ENCODE measurements at regions not wholly inside any gene's neighbourhood (a gene's known extent, or its start where the extent isn't known, plus 50 kb on each side); places are given as distances from the start of the nearest gene placed in this dataset.

DNA sequence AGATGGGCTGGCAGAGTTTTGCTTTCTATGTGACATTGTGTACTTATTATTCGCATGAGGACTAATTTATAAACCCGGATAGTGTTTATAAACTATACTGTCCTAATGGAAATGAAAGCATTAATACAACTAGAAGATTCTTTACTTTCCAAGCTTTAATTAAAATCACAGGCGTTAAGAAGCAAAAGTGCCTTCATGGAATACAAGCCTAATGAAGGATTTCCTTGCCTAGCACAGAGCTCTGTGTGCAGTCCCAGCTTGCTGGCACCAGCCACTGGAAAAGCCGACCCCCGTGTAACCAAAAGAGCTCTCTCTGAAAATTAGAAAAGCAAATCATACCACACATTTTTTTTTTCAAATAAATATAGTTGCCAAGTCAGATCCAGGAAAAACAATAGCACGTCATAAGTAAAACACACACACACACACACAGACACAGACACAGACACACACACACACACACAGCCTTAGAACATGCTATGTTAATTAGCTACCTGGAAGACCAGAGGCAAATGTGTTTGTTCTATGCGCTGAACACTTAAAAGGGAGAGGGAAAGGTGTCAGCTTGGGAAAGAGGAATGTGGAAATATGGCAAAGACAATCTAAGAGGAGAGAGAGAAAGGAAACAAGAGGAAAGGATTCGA lies 1084.2 kb downstream of the TUSC7 start:
- no peak for DNase-seq (ENCODE audit: low read depth in 1 of 2, low spot score in 1 of 2)

DNA sequence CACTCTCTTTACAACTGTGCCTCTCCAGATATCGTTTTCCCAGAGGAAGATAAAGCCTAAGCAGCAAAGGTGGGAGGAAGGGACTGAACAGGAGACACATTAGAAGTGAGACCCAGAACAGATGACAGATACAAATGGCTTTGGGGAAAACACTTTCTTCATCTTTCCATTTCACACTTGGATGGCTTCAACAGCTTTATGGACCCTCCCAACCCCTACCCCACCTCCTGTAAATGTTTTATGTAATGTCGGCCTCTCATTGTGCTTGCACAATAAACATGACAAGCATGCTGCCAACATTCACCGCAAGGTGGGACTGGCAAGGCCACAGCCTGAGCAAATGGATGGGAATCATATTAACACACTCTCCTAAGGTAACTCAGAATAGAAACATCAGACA lies 1088.6 kb downstream of the TUSC7 start:
- no peak for DNase-seq (ENCODE audit: low read depth in 1 of 2, low spot score in 1 of 2)

DNA sequence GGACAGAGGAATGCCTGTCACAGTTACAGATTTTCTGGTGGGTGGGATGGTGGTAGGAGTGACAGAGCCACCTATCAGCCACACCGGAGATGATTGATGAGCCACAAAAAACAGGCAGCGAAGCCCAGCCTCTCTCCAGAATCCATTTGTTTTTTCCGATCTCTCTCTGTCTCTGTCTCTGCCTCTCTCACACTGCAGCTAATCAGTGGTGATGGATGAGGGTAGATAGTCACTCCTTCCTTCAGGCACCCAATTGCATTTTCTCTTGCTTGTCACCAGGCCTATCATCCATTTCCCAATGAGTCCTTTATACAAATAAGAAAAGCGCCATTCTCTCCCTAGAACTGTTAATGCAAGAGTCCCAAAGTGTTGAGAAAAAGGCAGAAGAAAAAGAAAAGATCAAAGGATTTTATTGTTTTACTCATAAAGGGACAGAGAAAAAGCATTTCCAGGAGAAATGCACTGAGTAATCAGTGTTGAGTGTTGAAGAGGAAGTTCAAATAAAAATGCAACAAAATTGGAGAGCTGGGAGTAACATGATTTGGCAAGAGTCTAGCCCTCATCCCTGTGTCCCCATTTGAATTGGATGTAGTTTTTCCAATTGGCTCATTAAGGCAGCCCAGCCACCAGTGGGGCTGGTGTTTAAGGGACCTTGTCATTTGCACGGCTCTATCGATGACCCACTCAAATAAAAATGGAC lies 1089.3 kb downstream of the TUSC7 start:
- no peak for DNase-seq (ENCODE audit: low read depth in 1 of 2, low spot score in 1 of 2)

DNA sequence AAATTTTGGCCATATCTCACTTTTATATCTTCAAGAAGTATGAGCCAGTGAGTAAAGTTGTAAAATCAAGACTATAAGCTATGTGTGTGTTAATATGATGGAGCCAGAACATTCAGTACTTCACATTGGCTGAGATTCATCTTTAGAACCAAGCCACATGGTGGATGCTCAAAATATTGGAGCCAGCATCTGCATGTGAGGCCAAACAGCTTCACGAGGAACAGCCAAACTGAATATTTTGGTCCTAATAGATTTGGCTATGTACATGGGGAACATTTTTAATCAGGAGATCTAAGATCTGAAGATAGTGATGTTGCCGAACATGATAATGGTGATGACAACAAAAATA lies 1089.8 kb downstream of the TUSC7 start:
- no peak for DNase-seq (ENCODE audit: low read depth in 1 of 2, low spot score in 1 of 2)

DNA sequence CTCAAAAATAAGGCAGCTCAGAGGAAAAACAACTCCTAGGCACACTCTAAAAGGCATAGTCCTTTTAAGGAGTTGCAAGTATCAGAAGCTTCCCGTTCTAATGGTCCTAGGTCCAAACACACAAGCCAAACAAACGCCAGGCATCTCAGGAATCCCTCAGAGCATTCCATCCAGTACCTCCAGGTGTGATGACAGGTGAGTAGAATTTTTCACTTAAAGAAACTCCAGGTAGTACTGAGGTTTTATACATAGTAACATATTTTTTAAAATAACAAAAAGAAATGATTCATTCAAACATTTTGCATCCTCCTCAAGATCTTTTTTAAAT lies 1092.3 kb downstream of the TUSC7 start:
- DNase-seq (ENCODE audit: low read depth in 1 of 2, low spot score in 1 of 2): no peak

DNA sequence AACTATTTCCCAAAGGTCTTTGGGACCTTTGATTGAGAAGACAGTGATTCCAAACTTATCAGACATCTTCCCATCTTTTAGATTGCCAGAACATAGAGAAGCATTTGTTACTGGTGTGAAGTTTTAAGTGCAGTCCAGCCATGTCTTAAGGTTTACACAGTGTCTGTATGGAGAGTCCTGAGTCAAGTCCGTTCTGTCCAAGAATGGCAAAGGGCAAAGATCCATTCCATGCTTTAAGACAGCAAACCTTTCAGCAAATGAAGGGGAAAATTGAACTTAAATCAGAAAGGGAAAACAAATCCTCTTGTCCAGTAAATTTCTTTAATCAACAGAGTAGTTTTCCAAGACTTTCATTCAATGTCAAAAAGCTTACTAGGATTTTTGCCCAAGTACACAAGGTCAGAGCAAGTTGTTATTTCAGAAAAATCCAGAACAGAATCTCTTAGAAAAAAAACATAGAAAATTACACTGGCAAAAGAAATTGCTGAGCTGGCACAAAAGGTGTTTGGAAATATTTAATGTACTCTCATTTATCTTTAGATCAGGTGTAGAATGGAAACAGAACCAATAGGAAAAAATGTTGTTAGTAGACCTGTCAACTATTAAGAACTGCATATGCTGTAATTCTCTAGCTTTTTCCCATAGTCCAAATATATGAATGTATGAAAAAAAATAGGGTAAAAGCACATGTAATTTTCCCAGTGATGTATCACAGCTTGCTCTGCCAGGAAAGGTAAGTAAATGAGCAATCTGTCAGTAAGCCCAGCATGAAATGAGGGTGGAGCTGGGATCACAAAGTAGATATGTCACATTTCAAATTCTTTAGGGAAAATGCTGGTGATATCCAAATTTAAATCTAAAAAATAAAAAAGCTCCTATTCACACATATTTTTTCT lies 1099.9 kb downstream of the TUSC7 start:
- DNase-seq (ENCODE audit: low read depth in 1 of 2, low spot score in 1 of 2): no peak

DNA sequence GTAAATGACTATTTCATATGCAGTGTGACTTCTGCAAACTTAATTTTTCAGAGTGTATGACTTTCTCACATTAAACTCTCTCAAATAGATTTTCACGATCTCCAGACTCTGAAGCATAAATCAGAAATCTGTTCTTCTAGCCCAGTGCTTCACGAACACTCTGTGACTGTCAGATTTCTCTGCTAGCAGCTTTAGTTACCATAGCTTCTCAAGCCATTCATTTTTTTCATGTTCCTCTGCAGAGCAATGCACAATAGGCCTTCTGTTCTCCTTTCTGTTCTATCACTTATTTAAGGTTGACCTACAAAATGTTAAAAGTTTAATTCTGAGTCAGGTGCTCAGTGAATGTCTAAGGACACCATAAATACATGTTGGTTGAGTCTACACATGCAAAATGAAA lies 1102.2 kb downstream of the TUSC7 start:
- DNase-seq (ENCODE audit: low read depth in 1 of 2, low spot score in 1 of 2): no peak

DNA sequence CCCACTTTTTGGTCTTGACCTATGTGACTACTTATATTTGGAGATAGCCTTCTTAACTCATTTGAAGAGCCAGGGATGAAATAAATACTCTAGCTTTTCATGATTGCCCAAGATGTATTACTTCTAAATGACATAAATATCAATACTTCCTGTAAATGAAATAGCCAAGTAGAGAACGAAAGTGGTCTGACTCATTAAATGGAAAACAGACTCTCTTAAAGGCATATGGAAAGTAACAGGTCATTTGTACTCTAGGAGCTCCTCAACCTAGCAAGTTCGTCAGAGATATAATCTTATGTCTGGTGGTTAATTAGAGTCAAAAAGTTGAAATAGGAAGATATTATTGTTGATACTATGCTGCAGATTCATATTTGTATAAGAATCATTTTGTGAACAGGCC lies 1105.4 kb downstream of the TUSC7 start:
- DNase-seq (ENCODE audit: low read depth in 1 of 2, low spot score in 1 of 2): no peak

DNA sequence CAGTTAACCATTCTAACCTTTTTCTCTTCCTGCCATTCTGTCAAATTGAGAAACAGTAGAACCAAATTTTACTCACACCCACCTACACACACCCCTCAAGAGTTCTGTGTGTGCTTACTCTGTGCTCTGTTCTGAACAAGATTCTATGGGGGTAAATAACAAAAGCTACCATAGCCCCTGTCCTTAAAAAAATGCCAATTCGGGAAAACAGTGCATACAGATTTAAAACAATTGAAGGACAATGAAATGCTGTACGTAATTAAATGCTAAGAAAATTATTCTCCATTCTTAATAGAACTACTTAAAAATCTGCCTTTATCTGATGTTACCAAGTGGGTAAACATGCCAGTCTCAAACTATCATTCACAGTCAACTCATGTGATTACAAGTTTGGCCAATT lies 1107.5 kb downstream of the TUSC7 start:
- no peak for DNase-seq (ENCODE audit: low read depth in 1 of 2, low spot score in 1 of 2)

DNA sequence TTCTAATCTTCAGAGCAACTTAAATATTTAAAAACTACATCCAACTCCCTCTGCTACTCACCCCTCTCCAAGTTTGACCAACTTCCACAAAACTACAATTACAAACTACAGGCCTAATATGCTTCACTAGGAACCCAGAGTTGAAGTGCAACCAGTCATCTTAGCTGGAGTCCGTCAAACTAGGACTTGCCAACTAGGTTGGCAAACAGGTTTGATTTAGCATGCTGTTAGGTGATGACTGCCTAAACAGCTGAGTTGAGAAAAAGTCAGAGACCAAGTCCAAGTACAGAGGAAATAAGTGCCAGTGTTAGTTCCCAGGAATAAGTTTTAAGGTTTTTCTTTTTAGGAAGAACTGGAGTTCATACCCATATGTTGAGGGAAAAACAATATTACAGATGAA lies 1109.0 kb downstream of the TUSC7 start:
- DNase-seq (ENCODE audit: low read depth in 1 of 2, low spot score in 1 of 2): no peak

DNA sequence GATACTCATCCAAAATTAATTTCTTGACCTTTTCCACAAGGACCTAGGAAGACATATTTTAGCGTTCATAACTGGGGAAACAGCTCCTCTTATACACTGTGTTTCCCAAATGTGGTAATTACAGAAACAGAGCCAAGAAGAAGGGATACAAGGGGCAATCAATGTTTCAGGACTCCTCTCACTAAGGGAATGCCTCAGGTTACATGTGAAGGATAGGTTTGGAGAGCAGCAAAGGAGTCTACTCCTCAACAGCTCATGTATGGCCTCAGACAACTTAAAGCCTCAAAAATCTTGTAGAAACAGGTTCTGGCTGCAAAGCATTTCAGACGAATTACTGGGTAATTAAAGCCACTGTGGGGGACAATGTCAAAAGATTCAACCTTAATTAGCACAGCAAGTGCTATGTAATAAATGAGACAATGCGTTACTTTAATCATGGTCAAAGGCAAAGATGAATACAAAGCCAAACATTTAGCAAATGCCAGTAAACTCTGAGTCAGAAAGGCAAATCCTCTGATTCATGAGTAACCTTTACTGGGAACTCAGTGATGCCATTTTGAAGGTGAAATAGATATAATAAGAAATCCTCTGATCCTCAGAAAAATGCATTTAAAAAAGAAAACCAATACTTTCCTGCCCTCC lies 1111.2 kb downstream of the TUSC7 start:
- DNase-seq (ENCODE audit: low read depth in 1 of 2, low spot score in 1 of 2): no peak

DNA sequence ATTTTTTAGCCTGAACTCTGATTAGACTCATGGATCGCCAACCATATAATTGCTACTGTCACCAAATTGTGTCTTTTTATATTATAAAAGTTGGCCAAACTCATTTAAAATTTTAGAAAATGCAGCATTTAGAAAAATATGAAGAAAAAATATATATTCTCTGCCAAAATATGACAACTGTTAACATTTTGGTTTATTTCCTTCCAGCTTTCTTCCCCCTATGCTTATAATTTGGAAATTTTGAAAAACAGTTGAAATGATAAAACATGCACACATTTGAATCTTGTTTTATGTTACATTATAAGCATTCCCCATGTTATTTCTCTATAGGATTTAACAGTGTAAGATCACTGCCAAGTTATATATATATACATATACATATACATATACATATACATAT lies 1112.8 kb downstream of the TUSC7 start:
- DNase-seq (ENCODE audit: low read depth in 1 of 2, low spot score in 1 of 2): no peak

DNA sequence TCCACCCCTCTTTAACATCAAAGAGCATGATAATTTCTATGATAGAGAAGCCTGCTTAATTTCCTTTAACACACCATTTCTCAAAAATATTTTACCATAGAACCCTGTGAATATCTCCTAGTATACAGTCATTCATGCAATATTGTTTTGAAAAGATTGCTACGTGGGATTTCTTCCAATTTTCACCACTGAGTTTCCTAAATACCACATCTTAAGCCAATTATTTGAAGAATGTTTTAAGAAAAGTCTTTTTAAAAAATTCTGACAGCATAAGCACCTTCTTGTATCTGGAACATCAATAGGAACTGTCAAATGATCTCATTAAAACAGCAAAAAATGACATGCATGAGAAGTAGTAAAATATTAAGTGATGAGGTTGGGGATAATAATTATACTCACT lies 1126.7 kb downstream of the TUSC7 start:
- no peak for DNase-seq (ENCODE audit: low read depth in 1 of 2, low spot score in 1 of 2)

DNA sequence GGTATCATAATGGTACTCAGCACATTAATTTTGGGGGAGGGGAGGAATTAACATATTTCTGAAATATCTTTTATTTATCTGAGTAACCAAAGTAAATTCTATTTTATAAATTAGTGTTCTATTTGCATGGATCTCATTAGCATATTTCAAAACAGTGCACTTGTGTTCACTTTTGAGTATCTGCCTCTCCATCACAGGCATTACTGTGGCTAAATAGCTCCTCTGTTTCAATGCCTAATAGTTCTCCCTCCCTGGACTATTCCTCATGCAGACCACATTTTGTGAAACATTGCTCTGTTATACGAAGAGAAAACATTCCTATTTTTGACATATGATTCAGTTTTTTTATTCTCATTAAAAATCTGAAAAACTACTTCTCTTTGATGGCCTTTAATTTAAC lies 1127.8 kb downstream of the TUSC7 start:
- DNase-seq (ENCODE audit: low read depth in 1 of 2, low spot score in 1 of 2): no peak

DNA sequence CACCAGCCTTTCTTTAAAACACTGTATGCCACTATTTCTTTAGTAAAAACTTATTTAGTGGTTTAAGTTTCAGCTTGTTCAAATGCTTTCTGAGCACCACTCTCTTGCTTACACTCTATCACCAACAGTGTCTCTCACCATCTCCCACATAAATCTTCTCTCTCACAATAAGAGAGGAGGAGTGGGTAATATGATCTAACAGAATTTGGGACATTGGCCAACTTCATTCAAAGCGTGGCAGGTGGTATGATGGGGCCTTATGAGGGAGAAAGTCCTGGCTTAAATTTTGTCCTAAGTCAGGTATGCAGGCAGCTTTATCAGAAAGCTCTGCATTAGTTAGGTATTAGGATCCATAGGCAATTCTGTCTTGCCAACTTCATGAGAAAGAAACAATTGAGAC lies 1132.5 kb downstream of the TUSC7 start:
- no peak for DNase-seq (ENCODE audit: low read depth in 1 of 2, low spot score in 1 of 2)

DNA sequence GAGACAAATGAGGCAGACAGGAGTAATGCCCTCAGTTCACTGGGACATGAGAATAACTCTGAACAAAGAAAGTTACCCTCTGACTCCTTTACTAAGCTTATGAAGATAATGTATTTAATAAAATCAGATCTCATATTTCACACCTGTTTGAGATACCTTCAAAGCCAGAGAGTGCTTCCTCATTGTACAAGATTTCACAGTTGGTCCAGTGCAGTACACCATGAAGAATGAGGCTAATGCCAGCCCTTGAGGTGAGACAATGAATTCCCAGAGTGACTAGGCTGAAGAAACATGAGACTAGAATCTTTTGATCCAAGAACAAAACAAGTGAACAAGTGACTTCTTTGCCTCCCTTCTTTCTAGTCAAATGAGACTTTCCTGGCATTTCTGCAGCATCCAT lies 1133.8 kb downstream of the TUSC7 start:
- DNase-seq (ENCODE audit: low read depth in 1 of 2, low spot score in 1 of 2): no peak

DNA sequence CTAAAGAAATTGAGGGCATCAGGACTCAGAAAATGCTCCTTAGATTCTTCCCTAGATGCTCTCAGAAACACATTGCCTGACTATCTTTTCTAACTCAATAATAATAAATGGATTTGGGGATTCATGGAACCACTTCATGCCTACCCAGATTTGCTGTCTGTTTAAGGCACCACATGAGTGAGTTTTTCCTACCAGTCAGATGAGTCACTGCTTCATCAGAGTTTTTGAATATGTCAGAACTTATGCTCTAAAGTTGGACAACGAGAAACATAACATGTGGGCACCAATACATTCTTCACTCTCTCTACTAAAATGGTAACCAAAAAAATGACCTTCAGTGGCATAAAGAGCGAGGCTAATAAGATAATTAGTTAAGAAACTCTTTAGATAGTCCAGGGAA lies 1135.1 kb downstream of the TUSC7 start:
- DNase-seq (ENCODE audit: low read depth in 1 of 2, low spot score in 1 of 2): no peak

DNA sequence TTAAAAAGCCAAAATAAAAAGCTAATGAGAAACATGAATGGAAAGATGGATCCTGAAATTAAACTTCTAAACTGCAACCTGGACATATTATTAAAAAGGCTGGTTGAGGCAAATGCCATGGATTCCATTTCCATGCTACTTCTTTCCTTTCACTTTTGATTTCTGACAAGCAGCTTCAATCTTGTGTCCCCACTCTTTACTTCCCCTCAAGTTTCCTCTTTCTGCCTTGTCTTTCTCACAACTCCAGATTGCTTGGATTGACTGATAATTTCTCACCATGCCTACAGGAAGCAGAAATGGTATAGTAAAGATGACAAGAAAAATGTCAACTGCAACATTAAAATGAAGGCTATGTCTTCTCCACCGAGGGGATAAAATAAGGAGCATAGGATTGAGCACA lies 1136.7 kb downstream of the TUSC7 start:
- DNase-seq (ENCODE audit: low read depth in 1 of 2, low spot score in 1 of 2): no peak

DNA sequence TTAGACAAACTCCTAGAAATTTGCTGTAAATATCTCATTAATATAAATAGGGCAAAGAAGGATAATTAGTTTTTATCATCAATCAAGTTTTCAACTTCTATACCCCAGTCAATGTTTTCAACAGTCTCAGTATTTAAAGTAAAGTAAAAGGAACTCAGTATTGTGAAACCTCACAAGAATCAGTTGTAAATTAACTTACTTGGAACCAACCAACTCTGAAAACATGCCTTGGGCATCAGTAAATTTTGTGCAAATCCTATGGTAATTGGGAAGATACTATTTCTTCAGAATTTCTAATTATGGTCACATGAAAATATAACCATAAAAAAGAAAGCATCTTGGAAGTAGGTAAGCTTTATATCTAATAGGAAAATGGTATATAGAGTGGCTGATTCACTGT lies 1139.0 kb downstream of the TUSC7 start:
- DNase-seq (ENCODE audit: low read depth in 1 of 2, low spot score in 1 of 2): no peak

DNA sequence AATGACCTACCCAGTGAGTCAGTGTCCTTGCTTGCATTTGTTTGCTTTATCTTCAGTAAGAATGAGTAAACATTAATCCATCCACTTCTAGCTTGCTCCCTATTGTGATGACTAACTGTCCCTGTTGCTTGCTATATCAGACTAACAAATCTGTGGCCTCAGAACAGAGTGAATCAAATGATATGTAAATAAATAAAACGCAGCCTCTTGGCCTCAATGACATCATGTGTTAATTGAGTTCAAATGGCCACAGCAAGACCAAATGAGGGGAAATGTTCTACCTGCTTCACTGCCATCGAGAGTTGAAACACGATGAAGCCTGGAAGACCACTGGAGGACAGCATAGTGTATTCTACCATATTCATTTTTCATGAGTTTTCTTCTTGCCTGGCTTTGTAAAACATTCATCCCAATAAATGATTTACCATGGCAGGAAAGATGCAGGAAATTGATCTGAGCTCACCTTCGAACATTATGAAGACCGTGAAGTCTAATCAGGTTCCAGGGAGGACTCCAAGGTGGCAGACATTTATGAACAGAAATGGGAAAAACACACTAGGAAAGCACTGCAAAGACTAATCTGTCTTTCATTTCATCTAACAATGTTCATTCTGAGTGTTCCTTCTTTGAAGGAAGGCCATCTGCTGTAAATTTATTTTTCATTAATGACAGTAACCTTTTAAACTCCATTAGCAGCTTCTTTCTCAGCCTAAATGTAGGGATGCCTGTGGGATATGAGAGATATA lies 1144.5 kb downstream of the TUSC7 start:
- no peak for DNase-seq (ENCODE audit: low read depth in 1 of 2, low spot score in 1 of 2)

DNA sequence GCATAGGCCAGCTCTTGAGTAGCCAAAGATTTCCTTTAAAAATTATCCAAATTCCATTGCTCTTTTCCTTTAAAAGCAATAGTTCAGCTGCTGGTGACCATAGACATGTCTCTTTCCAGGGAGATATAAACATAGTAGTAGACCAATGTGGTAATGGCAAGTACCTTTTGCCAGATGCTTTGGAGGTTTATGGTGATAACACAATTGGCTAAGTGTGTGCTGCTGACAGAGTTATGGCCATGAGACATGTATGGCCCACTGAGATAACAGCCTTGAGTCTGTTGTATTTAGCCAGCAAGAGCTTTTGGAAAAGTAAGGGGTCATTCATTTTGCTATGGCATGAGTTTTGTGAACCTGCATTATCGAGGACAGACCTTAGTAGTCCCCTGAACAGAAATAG lies 1146.8 kb downstream of the TUSC7 start:
- no peak for DNase-seq (ENCODE audit: low read depth in 1 of 2, low spot score in 1 of 2)

All from activated CD4-positive, alpha-beta T cell treated with anti-CD3 and anti-CD28 coated beads, Interleukin-2, amount 50 U/mL, for 24 hours (primary cell).